Nucleus accumbens (tissue), 56 donors: ENCODE measurements at regions not wholly inside any gene's neighbourhood (a gene's known extent, or its start where the extent isn't known, plus 50 kb on each side); places are given as distances from the start of the nearest gene placed in this dataset.
"Not testable (repeated sequence)": the region's sequence is repeated elsewhere in the genome, so short reads cannot be mapped to it uniquely, and the experiment has no call there.

Experiments
- DNase-seq, 56 donors: peaks; one replicate each; lab custom pipeline; 2025; lab: John Stamatoyannopoulos, UW

DNA sequence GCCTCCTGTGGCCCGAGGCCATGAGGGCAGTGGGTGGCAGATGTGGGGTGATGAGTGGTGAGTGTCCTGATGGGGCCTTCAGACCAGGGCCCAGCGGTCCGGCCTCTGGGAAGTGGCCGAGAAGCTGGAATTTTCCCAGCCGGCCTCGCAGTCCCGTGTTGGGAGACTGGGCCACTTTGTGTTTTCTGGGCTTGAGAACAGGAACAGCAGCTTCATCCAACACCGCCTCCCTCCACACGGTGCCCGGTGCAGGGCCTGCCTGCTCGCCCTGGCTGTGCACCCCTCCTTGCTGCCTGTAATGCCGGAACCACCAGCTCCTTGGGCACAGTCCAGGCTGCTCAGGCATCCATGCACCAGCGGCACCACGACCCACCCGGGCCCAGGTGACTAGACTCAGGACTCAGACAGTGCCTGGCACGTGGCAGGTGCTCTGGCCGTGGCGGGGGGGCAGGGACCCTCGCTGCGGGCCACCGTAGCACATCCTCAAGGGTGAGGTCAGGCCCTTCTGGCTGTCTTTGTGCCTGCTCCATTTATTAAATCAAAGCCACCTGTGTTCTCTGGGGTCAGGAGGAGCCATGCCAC is 194.7 kb downstream of the BANP start:
- peak in 4 of 56 donors; percentile 7 to 16 (median 10) for DNase-seq

DNA sequence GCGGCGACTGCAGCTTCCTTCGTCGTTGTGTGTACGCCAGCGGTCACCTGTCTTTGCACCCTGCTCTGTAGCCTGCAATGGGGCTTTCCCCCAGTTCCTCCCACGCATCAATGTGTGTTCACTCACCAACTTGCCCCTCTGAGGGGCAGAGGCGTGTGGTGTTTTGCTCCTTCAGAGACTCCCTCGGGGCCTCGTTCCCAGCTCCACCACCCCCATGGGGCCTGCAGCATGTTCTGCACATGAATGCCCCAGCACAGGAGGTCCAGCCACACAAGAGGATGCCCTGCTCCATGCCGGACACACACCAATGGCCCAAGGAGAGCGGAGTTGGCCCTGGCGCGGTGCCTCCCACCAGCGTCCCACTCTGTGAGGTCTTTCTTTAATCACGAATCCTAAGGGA is 196.8 kb downstream of the BANP start:
- DNase-seq = not testable (repeated sequence)

DNA sequence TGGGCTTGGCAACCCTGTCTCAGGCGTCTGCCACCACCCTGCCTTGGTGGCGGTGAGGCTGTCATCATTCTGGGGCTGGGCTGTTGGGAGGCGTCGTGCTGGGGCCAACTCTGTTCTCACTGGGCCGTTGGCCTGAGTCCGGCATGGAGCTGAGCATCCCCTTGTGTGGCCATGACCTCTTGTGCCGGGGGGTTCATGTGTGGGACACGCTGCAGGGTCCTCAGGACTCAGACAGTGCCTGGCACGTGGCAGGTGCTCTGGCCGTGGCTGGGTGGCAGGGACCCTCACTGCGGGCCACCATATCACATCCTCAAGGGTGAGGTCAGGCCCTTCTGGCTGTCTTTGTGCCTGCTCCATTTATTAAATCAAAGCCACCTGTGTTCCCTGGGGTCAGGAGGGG is 197.4 kb downstream of the BANP start:
- not testable (repeated sequence) for DNase-seq

DNA sequence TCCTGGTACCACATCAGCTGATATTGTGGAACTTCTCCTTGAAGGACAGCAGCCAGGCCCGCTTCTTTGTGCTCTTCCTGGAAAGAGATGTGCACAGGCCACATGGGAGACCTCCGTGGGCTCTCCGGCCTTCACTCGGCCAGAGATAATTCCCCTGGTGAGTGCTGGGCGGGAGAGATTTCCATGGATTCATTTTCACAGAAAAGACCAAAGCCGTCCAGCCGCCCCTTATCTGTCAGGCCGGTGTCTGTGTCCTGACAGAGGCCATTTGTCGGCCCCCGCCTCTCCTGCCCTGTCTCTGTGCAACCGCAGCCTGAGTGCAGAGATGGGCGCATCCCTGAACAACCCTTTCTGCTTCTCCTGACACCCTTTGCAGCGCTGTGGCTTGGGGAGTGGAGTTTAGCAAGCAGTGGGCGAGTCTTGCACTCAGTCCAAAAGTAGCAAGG is 197.9 kb downstream of the BANP start:
- DNase-seq = not testable (repeated sequence)

DNA sequence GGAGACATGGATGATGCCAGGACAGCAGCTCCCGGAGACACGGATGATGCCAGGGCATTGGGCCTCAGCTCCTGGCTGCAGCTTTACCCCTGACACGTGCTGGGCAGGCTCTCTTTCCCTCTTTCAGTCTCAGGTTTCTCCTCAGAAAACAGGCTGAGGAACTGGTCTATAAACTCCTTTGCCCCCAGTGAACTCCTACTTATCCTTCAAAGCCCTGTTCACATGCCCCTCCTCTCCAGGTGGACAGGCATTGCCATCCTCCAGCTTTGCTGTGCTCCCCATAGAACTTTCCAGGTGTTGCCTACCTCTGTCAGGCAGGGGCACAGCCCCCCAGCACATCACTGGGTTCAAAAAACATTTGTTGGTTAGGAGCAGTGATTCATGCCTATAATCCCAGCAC is 198.4 kb downstream of the BANP start:
- DNase-seq = not testable (repeated sequence)

DNA sequence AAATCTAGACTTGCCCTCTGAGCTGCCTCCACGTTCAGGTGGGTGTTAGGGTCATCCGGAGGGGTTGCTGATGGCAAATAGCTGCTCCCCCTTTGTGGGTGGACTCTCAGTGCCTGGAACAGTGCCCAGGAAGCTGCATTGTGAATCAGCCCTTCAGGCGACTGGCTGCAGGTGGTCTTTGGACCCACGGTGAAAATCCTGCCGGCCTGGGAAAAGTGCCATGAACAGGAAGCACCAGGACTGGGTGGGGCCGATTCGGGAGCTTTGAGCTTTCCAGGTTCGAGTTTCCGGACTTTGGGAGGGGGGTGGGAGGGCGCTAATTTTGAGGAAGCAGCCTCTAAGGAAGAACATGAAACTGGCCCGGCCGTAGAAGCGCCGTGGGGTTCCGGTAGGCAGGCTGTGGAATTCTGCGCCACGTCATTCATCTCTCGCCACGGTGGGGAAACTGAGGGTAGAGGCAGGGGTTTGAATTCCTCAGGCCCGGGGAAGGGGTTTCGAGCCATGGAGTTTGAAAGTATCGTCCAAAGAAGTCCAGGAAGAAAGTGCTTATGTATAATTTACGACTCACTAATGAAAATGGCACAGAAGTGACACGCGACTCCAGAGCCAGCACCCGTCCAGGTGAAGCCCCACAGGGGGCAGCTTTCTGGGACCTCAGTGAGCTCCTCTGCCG is 199.4 kb downstream of the BANP start:
- DNase-seq = not testable (repeated sequence)

DNA sequence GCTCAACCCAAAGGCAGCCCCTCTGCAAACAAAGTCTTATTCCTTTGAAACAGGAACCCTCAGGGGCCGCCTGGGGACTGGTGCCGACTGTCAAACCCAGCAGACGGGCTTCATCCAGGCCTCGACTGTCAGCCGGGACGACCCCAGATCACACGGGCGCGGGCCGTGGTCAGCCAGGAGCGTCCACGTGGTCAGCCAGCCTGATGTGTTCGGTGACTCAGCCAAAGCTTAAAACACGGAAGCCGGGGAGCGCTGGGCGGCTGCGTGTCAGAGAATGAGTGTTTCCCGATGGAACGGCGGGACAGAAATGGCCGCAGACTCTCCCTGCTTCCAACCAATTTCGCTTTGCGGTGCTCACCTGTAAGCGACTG is 199.9 kb downstream of the BANP start:
- not testable (repeated sequence) for DNase-seq

DNA sequence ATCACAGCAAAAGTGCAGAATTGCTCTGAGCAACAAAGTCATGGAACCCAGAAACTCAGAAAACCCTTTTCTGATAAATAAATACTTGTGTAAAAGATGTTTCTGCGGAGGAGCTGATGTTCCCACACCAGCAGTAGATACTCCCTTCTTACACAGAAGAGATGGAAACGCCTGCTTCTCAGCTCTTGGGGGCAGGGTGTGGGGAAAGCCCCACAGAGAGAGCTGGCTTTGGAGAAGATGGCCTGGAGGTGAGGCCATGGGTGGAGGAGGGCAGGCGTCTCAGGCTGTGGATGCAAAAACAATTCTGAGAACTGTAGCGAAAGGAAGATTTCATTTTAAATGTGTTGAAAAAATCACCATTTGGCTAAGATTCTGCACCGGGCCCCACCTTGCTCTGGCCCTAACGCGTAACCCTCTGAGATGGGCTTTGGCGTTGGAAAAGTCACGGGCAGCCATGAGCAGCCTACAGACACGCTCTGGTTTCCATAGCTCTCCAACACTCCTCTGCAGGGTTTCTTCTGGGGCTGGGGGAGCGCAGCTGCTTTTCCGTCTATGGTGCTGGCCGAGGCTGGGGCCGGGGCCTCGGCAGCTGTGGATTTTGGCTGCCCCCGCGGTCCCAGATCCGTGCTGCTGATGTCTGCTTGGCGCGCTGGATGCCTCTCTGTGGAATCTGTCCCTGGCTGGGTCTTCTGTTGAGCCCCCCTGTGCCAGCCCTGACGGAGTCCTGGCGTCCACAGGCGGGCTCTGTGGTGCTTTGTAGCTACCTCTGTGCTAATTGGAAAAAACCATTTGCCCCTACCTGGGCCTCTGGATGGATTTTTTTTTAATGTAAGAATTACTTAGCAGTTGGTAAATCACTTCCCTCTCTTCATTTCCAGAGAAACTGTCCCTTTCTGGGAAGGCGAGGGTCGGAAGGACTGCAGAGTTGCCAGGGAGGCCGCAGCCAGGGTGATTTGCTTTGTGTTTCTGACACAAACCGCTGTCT is 200.9 kb downstream of the BANP start:
- DNase-seq = peak in 3 of 56 donors; percentile 5 to 24 (median 14)

DNA sequence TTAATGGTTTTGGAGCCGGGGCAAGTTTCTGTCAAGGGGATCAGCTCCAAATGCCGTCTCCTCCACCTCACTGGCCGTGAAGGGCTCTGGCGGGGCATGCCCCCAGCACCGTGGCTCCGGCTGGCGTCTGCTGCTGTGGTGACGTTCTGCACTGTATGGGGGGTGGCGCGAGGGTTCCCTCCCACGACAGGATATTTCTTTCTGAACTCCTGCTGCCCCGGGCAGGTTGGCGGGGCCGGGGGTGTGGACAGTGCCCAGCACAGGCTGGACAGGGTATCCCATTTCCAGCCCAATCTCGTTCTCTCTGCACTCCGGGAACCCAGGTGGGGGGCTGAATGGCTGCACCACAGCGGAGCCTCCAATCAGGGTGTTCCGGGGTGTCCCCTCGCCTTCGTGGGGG is 201.6 kb downstream of the BANP start:
- DNase-seq = not testable (repeated sequence)

DNA sequence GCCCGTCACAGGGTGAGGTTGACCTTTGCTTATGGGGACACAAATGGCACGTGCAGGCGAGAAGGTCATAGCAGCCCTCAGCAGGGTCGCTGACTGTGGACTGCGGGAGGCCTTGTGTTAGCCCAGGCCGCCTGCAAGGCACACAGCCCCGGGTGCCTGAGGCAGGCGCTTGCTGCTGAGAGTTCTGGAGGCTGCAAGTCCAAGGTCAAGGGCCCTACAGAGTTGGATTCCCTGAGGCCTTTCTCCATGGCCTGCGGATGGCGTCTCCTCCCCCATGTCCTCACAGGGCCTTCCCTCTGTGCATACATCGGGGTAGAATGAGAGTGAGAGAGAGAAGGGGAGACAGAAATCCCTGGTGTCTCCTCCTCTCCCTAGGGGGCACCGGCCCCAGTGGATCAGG is 202.3 kb downstream of the BANP start:
- not testable (repeated sequence) for DNase-seq

DNA sequence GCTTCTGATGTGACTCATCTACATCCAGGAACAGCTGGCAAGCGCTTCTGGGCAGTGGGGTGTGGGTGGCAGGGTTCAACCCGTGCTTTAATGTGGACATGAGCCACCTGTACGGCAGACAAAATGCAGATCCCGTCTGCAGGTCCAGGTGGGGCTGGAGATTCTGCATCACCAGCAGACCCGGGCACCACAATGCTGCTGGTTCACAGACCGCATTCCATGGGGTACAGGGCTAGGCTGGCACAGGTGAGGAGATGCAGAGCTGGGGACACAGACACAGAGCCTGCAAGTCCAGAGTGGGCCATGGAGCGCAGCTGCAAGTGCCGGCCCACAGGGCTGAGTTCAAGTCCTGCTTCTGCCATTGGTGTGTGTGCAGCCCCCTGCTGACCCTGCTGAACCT is 203.7 kb downstream of the BANP start:
- not testable (repeated sequence) for DNase-seq

DNA sequence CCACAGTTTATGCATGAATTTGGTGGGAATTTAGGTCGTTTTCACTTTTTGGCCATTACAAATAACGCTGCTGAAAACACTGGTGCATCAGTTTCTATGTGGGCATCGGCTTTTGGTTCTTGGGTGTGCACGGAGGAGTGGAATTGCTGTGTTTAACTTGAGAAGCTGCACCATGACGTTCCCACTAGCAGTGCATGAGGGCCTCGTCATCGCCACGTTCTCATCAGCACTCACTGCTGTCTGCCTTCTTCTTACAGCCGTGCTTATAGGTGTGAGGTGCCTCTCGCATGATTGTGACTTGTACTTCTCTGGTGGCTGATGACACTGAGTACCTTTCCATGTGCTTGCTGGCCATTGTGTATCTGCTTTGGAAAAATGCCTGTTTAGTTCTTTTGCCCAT is 204.4 kb downstream of the BANP start:
- not testable (repeated sequence) for DNase-seq

DNA sequence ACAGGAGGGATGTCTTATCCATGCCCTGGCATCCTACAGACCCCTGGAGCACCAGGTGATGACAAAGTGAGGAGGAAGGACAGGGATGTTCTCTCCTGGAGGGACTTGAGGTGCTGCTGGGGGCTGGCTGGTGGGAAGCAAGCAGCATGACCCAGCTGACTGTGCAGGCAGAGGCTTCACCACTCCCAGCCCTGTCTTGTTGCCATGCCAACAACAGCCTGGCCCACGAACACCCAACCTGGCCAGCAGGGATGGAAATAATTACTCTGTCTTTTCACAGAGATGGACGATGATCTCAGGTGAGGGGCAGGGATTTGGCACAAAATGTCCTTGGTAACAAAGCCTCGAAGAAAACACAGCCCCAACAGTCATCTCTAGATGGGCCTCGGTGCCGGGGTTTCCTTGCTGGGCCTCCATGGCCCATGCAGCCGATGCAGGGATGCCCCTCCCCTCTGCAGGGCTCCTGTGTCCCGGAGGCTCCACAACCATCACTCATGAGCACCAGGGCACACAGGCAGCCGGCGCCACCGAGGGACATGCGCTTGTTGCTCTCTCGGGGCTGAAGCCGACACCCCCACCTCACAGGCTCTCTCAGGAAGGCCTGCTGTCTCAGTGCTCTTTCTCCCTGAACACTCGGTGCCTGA is 205.5 kb downstream of the BANP start:
- DNase-seq = not testable (repeated sequence)

DNA sequence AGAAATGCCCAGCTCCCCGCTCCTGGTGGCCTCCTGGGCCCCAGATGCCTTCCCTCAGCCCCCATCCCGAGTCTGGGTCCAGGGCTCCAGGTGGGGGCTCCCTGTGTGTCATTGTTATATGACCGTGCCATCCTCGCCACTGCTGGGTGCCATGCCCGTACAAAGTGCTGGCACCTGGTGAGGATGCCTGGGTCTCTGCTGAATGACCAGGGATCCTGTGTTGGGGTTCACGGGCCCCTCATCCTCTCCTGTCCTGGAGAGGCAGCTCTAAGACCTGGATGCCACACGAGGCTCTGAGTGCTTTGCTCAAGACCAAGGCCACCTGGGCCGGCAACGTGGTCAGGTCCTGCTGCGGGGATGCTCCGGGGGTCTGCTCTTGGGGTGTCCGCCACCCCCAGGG is 206.5 kb downstream of the BANP start:
- not testable (repeated sequence) for DNase-seq

DNA sequence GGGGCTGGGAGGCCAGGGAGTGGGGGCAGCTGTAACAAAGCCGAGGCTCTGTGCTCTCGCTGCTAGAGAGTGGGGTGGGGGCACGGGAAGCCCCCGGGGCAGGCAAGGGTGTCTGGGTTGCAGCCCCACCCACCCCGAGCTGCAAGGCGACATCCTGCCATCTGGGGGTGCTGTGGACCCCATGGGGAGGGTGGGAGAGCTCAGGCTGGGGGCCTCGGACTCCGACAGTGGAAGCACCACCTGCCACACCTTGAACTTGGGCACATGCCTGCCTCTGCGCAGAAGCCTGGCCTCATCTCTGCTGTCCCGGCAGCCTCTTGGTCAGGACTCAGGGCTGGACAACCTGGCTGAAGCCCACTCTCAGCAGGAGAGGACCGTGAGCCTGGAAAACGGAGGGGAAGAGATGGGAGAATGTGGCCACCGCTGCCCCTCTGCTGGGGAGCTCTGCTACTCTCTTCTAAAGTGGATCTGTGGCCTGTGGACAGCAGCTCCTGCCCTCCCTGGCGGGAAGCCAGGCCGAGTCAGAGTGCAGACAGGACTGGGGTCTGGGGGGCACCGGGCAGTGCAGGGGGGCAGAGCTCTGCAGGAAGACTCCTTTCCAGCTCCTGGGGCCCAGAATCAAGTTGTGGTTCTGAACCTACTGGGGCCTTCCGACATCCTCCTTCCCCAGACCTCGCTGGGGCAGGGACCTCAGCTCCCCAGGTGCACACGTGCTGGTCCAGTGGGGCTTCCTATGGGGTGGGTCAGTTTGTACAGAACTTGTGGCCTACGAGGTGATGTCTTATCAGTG is 207.2 kb downstream of the BANP start:
- not testable (repeated sequence) for DNase-seq

DNA sequence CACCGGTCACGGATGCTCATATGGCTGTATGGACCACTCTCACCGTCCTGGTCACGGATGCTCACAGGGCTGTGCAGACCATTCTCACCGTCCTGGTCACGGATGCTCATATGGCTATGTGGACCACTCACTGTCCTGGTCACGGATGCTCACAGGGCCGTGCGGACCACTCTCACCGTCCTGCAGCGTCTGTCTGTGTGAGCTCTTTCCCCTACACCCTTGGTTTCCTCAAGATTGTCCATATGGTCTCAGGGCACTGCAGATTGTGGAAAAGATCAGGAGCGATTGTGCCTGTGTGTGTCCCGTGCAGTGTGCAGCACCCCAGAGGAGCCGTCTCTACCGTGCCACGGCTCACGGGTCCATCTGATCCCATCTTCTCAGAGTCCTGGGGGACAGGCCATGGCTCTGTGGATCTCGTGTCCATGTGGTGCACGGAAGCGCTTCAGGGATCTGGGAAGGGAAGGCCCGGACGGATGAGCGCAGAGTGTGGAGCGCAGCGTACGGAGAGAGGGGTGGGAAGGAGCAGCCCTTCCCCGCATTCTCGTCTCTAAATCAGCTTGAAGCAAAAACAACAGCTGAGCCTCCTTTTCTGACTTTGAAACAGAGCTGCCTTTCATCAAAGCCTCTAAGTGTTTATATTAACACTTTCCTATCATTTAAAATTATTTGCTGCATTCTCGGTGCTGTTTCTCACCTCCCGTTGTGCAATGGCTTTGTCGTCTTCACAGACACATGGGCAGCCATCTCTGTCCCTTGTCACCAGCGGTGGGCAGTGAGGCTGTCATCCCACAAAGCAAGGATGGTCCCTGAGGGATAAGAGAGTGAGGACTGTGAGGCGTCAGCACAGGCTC is 208.0 kb downstream of the BANP start:
- DNase-seq = not testable (repeated sequence)

DNA sequence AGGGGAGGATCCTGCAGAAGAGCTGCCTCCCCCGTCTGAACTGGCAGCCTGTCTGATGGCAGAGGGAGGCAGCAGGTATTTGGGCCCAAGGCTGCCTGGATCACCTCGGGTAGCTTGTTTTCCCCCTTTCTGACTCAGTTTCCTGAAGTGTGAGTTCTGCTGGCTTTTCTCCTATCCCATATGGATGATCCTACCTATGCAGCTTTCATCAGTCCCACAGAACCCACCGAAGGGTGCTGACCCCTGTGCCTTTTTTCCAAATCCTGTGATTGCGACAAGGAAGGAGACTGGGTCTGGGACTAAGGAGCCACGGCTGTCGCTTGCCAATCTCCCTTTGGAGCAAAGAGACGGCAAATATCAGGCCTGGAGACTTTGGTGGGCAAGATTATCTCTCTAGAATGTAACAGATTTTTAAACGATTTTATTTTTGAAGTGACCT is 208.7 kb downstream of the BANP start:
- DNase-seq = not testable (repeated sequence)

DNA sequence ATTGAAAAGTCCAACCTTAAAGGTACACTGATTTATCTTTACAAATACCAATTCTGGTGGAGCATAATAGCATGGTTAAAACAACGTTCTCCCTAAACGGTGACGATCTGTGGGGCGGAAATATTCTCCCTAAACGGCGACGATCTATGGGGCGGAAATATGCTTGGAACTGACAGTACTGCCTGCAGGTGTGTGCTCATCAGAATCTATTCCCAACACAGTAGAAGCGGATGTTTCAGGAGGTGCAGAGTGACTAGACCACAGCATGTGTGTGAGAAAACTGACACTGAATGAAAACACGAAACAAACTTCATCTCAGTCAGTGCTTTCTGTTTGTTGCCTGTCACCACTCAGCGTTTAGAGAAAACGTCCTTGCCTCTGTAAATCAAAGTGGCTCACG is 210.0 kb downstream of the BANP start:
- DNase-seq = not testable (repeated sequence)
